ENCODE measurements at regions not wholly inside any gene's neighbourhood (a gene's known extent, or its start where the extent isn't known, plus 50 kb on each side); places are given as distances from the start of the nearest gene placed in this dataset.

- CTCF ChIA-PET = no interaction called here
- TF ChIP-seq CTCF (IDR thresholded peaks at IDR 0.05) = no peak
- no peak for TF ChIP-seq EZH2 (IDR thresholded peaks at IDR 0.05; ENCODE audit: borderline replicate concordance, insufficient read depth, low read depth, low read length, poor library complexity, severe bottlenecking)
- Histone ChIP-seq H3K36me3 (replicated peaks in 1 of 2; ENCODE audit: control extremely low read depth in 1 of 2, control insufficient read depth in 1 of 2, extremely low read depth in 1 of 2, insufficient read depth in 2 of 2, low read length in 1 of 2) (no peaks in the 10 kb centered on the region), H4K20me1 (ENCODE audit: control insufficient read depth, insufficient read depth, low read length, poor library complexity, severe bottlenecking) (no peaks in the 10 kb centered on the region), H3K4me1 (ENCODE audit: control insufficient read depth in 2 of 2, insufficient read depth in 2 of 2, low read length in 2 of 2) (no peaks in the 10 kb centered on the region), H3K9ac (ENCODE audit: low read length) (no peak overlapping the region), H3K4me3 (ENCODE audit: control extremely low read depth in 1 of 5, extremely low read depth in 1 of 5, insufficient read depth in 1 of 5, low read depth in 2 of 5, low read length in 4 of 5) (no peak overlapping the region), H3K27me3 (replicated peaks in 1 of 4; ENCODE audit: control extremely low read depth in 1 of 4, control insufficient read depth in 3 of 4, insufficient read depth in 4 of 4, low read length in 3 of 4) (no peaks in the 10 kb centered on the region), H3K27ac (ENCODE audit: low read length in 2 of 2) (no peak overlapping the region), H3K79me2 (ENCODE audit: control insufficient read depth, insufficient read depth, low read length) (no peaks in the 10 kb centered on the region), H2AFZ (ENCODE audit: insufficient read depth, low read depth, low read length, poor library complexity, severe bottlenecking) (no peak overlapping the region), H3K4me2 (replicated peaks; ENCODE audit: low read depth, low read length, poor library complexity, severe bottlenecking) (no peak overlapping the region), H3K9me3 (ENCODE audit: control extremely low read depth in 1 of 3, control insufficient read depth in 2 of 3, insufficient read depth in 1 of 3, low read length in 2 of 3) (no peaks in the 10 kb centered on the region)
- no peaks in the 10 kb centered on the region for H3K27me3 Mint-ChIP-seq
- WGBS (ENCODE audit: insufficient coverage) = no CpG with 5 or more reads among the region's 1 CpG
- H3K4me3 Mint-ChIP-seq = no peak overlapping the region
- intact Hi-C loops (cut with micrococcal nuclease) = no loop called here
- peaks cover 4% of the 10 kb centered on the region for H3K9me3 Mint-ChIP-seq (ENCODE audit: insufficient read depth)
- POLR2A ChIA-PET = no interaction called here
- DNase-seq = no peak
- no peaks in the 10 kb centered on the region for H3K4me1 Mint-ChIP-seq
- no peak overlapping the region for H3K27ac Mint-ChIP-seq
- no peak for ATAC-seq (ENCODE audit: low read depth)
Measured at GRCh38 chr4:125626946-125627345, 312.2 kb downstream of the FAT4 start.

GRCh38 chr4:125639182-125639621, 324.4 kb downstream of the FAT4 start:
- Mint-ChIP-seq H3K27ac (no peak overlapping the region), H3K27me3 (no peaks in the 10 kb centered on the region), H3K4me1 (no peaks in the 10 kb centered on the region), H3K9me3 (ENCODE audit: insufficient read depth) (peaks cover 5% of the 10 kb centered on the region), H3K4me3 (no peak overlapping the region)
- Histone ChIP-seq H3K9me3 (ENCODE audit: control extremely low read depth in 1 of 3, control insufficient read depth in 2 of 3, insufficient read depth in 1 of 3, low read length in 2 of 3) (peaks cover 0 to 7% (median 0%) of the 10 kb centered on the region in 3 donors), H3K9ac (ENCODE audit: low read length) (no peak overlapping the region), H2AFZ (ENCODE audit: insufficient read depth, low read depth, low read length, poor library complexity, severe bottlenecking) (no peak overlapping the region), H3K27me3 (replicated peaks in 1 of 4; ENCODE audit: control extremely low read depth in 1 of 4, control insufficient read depth in 3 of 4, insufficient read depth in 4 of 4, low read length in 3 of 4) (no peaks in the 10 kb centered on the region), H3K27ac (ENCODE audit: low read length in 2 of 2) (no peak overlapping the region), H3K4me1 (ENCODE audit: control insufficient read depth in 2 of 2, insufficient read depth in 2 of 2, low read length in 2 of 2) (no peaks in the 10 kb centered on the region), H3K4me3 (ENCODE audit: control extremely low read depth in 1 of 5, extremely low read depth in 1 of 5, insufficient read depth in 1 of 5, low read depth in 2 of 5, low read length in 4 of 5) (no peak overlapping the region), H3K36me3 (replicated peaks in 1 of 2; ENCODE audit: control extremely low read depth in 1 of 2, control insufficient read depth in 1 of 2, extremely low read depth in 1 of 2, insufficient read depth in 2 of 2, low read length in 1 of 2) (no peaks in the 10 kb centered on the region), H3K79me2 (ENCODE audit: control insufficient read depth, insufficient read depth, low read length) (no peaks in the 10 kb centered on the region), H4K20me1 (ENCODE audit: control insufficient read depth, insufficient read depth, low read length, poor library complexity, severe bottlenecking) (no peaks in the 10 kb centered on the region), H3K4me2 (replicated peaks; ENCODE audit: low read depth, low read length, poor library complexity, severe bottlenecking) (no peak overlapping the region)
- ATAC-seq (ENCODE audit: low read depth) = no peak
- WGBS (ENCODE audit: insufficient coverage) = 88% methylated on average over 5 of the region's 6 CpGs
- ChIA-PET POLR2A (no interaction called here), CTCF (no interaction called here)
- intact Hi-C loops (cut with micrococcal nuclease) = no loop called here
- DNase-seq = no peak
- TF ChIP-seq CTCF (IDR thresholded peaks at IDR 0.05) (no peak), EZH2 (IDR thresholded peaks at IDR 0.05; ENCODE audit: borderline replicate concordance, insufficient read depth, low read depth, low read length, poor library complexity, severe bottlenecking) (no peak)

Measured in B cell (primary cell).